GM12878 (cell line): ENCODE measurements at regions not wholly inside any gene's neighbourhood (a gene's known extent, or its start where the extent isn't known, plus 50 kb on each side); places are given as distances from the start of the nearest gene placed in this dataset.

Source experiments
- ATAC-seq: fragments of 200-7000 bp; cut with Tn5 transposase; 3 replicates; pipeline ENCODE4 v1.9.1; 2020; ENCODE audit warnings: mild to moderate bottlenecking, moderate library complexity
- BruUV-seq: library from RNA; stranded (reverse); fragments of 400-500 nt; replicated peaks from 2 replicates; lab custom pipeline; 2021; lab: Mats Ljungman, UMichigan
- CTCF ChIA-PET: fragments of 300-600 bp; sonication (Branson Sonifier 250); formaldehyde crosslinking; extraction: SDS; loops from one replicate; lab custom pipeline; 2021; ENCODE audit warnings: inconsistent platforms; lab: Yijun Ruan, JAX
- POLR2A ChIA-PET: fragments of 350-600 bp; formaldehyde crosslinking; extraction: SDS; loops from one replicate; lab custom pipeline; 2021; ENCODE audit warnings: inconsistent platforms; lab: Charles Lee
- RAD21 ChIA-PET: fragments of 300-600 bp; sonication (Branson Sonifier 250); formaldehyde crosslinking; loops from one replicate; lab custom pipeline; 2023; ENCODE audit warnings: antibody characterized with exemption; ENCODE audit not compliant: unreplicated experiment; lab: Charles Lee
- SMC1A ChIA-PET: fragments of 300-600 bp; sonication (Branson Sonifier 250); formaldehyde crosslinking; loops from one replicate; lab custom pipeline; 2023; ENCODE audit not compliant: unreplicated experiment, uncharacterized antibody; lab: Charles Lee
- DNase-seq: peaks from one replicate; pipeline ENCODE4 v3.0.0-alpha.2; 2011; ENCODE audit warnings: low read depth, low spot score
- FAIRE-seq: peaks from 3 replicates; lab custom pipeline; 2011; peaks lifted over from hg19 to GRCh38; lab: Jason Lieb, UNC
- H2AFZ ChIP-seq: 2 replicates; pipeline ENCODE4 v1.6.0; 2011; ENCODE audit warnings: low read depth, low read length, control low read depth; ENCODE audit not compliant: control insufficient read depth
- H3K27ac ChIP-seq: 2 replicates; pipeline ENCODE4 v1.5.1; 2011; ENCODE audit warnings: control low read depth; ENCODE audit not compliant: control insufficient read depth, insufficient read depth
- H3K27me3 ChIP-seq, 2 experiments: replicated peaks in 1 of 2; 2 replicates each; pipeline versions ENCODE4 v1.6.0 to v1.6.1; 2011; ENCODE audit warnings: low read length in 1 of 2; ENCODE audit not compliant: control insufficient read depth in 2 of 2, insufficient read depth in 2 of 2
- H3K36me3 ChIP-seq, 2 experiments: 2 replicates each; pipeline ENCODE4 v1.5.1; 2011; ENCODE audit warnings: low read length in 1 of 2; ENCODE audit not compliant: control insufficient read depth in 2 of 2, insufficient read depth in 2 of 2
- H3K4me1 ChIP-seq: 2 replicates; pipeline ENCODE4 v1.6.1; 2011; ENCODE audit warnings: mild to moderate bottlenecking, low read length, moderate library complexity, mixed read lengths; ENCODE audit not compliant: control insufficient read depth, insufficient read depth
- H3K4me2 ChIP-seq: 2 replicates; pipeline ENCODE4 v1.6.0; 2011; ENCODE audit warnings: control low read depth; ENCODE audit not compliant: control insufficient read depth, insufficient read depth
- H3K4me3 ChIP-seq: fragments of 200-600 bp; sonication (generic); 2 replicates; pipeline ENCODE4 v1.5.1; 2016
- H3K79me2 ChIP-seq: 2 replicates; pipeline ENCODE4 v1.6.0; 2011; ENCODE audit warnings: low read length; ENCODE audit not compliant: control insufficient read depth, insufficient read depth
- H3K9ac ChIP-seq: 2 replicates; pipeline ENCODE4 v1.8.0; 2011; ENCODE audit warnings: low read length, control low read depth, mixed read lengths; ENCODE audit not compliant: control insufficient read depth, insufficient read depth
- H3K9me3 ChIP-seq: replicated peaks from 3 replicates; pipeline ENCODE4 v1.5.1; 2011; ENCODE audit warnings: mild to moderate bottlenecking, low read length; ENCODE audit not compliant: control insufficient read depth, insufficient read depth
- H4K20me1 ChIP-seq: 2 replicates; pipeline ENCODE4 v1.6.0; 2011; ENCODE audit not compliant: control insufficient read depth, insufficient read depth
- BACH1 ChIP-seq: fragments of 450-650 bp; IDR thresholded peaks from 2 replicates; pipeline ENCODE4 v1.6.1; 2017; ENCODE audit warnings: mild to moderate bottlenecking, borderline replicate concordance
- CHD2 ChIP-seq: IDR thresholded peaks from 2 replicates; pipeline ENCODE4 v1.6.1; 2011; ENCODE audit warnings: low read depth, low read length, improper control_type of control experiment, borderline replicate concordance
- CREB1 ChIP-seq: IDR thresholded peaks from 2 replicates; pipeline ENCODE4 v1.6.1; 2012; ENCODE audit warnings: low read depth, mild to moderate bottlenecking, inconsistent platforms
- EED ChIP-seq: sonication (generic); IDR thresholded peaks from 2 replicates; pipeline ENCODE4 v1.6.1; 2016; ENCODE audit warnings: antibody characterized with exemption, low read depth
- KAT2A ChIP-seq: conservative IDR thresholded peaks from 2 replicates; pipeline ENCODE4 v1.6.1; 2011; ENCODE audit warnings: low read depth, low read length; ENCODE audit not compliant: control insufficient read depth
- MEF2B ChIP-seq: fragments of 450-650 bp; IDR thresholded peaks from 2 replicates; pipeline ENCODE4 v1.6.1; 2018; ENCODE audit warnings: mild to moderate bottlenecking, moderate library complexity; ENCODE audit not compliant: partially characterized antibody, poor library complexity, severe bottlenecking
- MXI1 ChIP-seq: fragments of 150-350 bp; IDR thresholded peaks from 2 replicates; pipeline ENCODE4 v1.6.1; 2011; ENCODE audit warnings: low read depth, mild to moderate bottlenecking, inconsistent platforms, low read length, improper control_type of control experiment
- NBN ChIP-seq: fragments of 450-650 bp; IDR thresholded peaks from 2 replicates; pipeline ENCODE4 v1.6.1; 2016
- NFXL1 ChIP-seq: fragments of 450-650 bp; IDR thresholded peaks from 2 replicates; pipeline ENCODE4 v1.6.1; 2017; ENCODE audit warnings: antibody characterized with exemption, mild to moderate bottlenecking, borderline replicate concordance
- NFYA ChIP-seq: IDR thresholded peaks from 2 replicates; pipeline ENCODE4 v1.6.1; 2011; ENCODE audit warnings: low read depth, mild to moderate bottlenecking, low read length, improper control_type of control experiment, borderline replicate concordance
- NFYB ChIP-seq: IDR thresholded peaks from 2 replicates; pipeline ENCODE4 v1.6.1; 2011; ENCODE audit warnings: low read depth, mild to moderate bottlenecking, low read length, improper control_type of control experiment, moderate library complexity; ENCODE audit not compliant: insufficient read depth
- POLR2A ChIP-seq: IDR thresholded peaks from 2 replicates; pipeline ENCODE4 v1.6.1; 2011; ENCODE audit warnings: low read depth, mild to moderate bottlenecking, low read length
- POU2F2 ChIP-seq: IDR thresholded peaks from 3 replicates; pipeline ENCODE4 v1.6.1; 2011; ENCODE audit warnings: low read depth, mild to moderate bottlenecking, low read length, borderline replicate concordance
- RB1 ChIP-seq: fragments of 450-650 bp; formaldehyde crosslinking; IDR thresholded peaks from 2 replicates; pipeline ENCODE4 v1.6.1; 2017; ENCODE audit warnings: mild to moderate bottlenecking, borderline replicate concordance
- TBL1XR1 ChIP-seq: IDR thresholded peaks from 2 replicates; pipeline ENCODE4 v1.6.1; 2012; ENCODE audit warnings: low read depth, low read length, improper control_type of control experiment
- YBX1 ChIP-seq: fragments of 450-650 bp; IDR thresholded peaks from 2 replicates; pipeline ENCODE4 v1.6.1; 2016; ENCODE audit warnings: antibody characterized with exemption
- WGBS: methylation state at CpG from one replicate; pipeline ENCODE4 v1.1.6; 2016; ENCODE audit warnings: low lambda C conversion rate; ENCODE audit not compliant: insufficient replicate concordance, insufficient coverage; ENCODE audit errors: missing lambda C conversion rate; 5-methylcytosine and 5-hydroxymethylcytosine counted together
- in situ Hi-C: fragments of 300-500 bp; cut with MboI; formaldehyde crosslinking; loops from 9 replicates; pipeline ENCODE4 v1.14.3; 2018; ENCODE audit warnings: mixed read lengths
- intact Hi-C: fragments of 100-400 bp; cut with micrococcal nuclease; formaldehyde crosslinking; loops from one replicate; pipeline ENCODE4 v1.14.2; 2022; ENCODE audit not compliant: unreplicated experiment
- TF ChIP-seq, protein P1 (sequence below): IDR thresholded peaks from 2 replicates; pipeline ENCODE4 v1.6.1; 2012; ENCODE audit warnings: low read depth, low read length, improper control_type of control experiment
- TF ChIP-seq, protein P2 (sequence below): fragments of 450-650 bp; IDR thresholded peaks from 2 replicates; pipeline ENCODE4 v1.6.1; 2017; ENCODE audit warnings: mild to moderate bottlenecking, low read depth, inconsistent platforms; ENCODE audit not compliant: poor library complexity, severe bottlenecking

DNA sequence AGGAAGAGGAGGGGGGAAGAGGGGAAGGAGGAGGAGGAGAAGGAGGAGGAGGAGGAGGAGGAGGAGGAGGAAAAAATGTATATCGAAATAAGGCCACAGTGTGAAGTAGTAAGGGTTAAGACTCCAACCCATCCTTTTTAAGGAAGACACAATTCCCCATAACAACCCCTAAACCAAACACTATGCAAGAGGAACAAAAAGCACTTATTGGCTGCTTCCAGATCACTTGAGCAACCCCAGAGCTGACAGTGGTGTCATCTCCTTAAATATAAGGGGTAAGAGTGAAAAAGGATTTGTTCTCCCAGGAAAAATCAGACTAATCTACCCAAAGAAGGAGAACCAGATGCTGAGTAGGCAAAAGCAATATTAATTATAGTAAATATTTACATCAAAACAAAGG, 169.1 kb upstream of the SASH1 start (continued):
- TF ChIP-seq NFYA (no peak), TBL1XR1 (no peak), MEF2B (no peak), NBN (no peak), NFXL1 (no peak), EED (no peak), POLR2A (no peak), POU2F2 (no peak)
- TF ChIP-seq, protein P1, sequence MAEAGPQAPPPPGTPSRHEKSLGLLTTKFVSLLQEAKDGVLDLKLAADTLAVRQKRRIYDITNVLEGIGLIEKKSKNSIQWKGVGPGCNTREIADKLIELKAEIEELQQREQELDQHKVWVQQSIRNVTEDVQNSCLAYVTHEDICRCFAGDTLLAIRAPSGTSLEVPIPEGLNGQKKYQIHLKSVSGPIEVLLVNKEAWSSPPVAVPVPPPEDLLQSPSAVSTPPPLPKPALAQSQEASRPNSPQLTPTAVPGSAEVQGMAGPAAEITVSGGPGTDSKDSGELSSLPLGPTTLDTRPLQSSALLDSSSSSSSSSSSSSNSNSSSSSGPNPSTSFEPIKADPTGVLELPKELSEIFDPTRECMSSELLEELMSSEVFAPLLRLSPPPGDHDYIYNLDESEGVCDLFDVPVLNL = no peak
- TF ChIP-seq, all 136 proteins: peak for 0

DNA sequence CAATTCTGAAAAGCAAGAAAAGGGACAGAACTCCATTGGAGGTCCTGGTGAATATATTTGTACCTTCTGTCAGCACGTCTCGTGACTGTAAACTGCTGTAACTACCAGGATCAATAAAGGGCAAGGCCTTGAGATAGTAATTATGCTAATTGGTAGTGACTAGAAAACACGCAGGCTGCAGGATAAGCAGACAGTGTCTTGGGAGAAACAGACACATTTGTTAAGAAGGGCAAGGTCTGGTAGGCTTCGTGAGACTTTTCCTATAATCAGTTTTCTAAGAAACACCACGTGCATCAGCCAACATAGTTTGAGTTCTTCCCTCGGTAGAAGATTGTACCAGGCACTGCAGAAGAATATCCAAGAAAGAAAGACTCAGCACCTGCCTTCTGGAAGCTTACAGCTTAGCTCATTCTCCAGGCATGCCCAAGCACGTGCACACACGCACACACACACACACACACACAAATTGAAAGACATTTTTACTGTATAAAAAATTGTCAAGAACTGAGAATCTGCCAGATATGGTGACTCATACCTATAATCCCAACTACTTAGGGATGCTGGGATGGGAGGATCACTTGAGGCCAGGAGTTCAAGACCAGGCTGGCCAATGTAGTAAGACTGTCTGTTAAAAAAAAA, 167.0 kb upstream of the SASH1 start:
- WGBS = 19% methylated on average over 8 of the region's 8 CpGs
- no peaks in the 10 kb centered on the region for H3K4me1 ChIP-seq
- H3K4me3 ChIP-seq = no peak overlapping the region
- ChIA-PET RAD21 (no interaction called here), POLR2A (no interaction called here), CTCF (interaction anchor here (1.7 to 3.7 kb wide), 6 partner anchors 10 to 291 kb away, joined by 6 to 91 read pairs (median 9); no protein-coding TSS in a partner anchor), SMC1A (interaction anchor here (1.6 to 2.5 kb wide), 3 partner anchors 29 to 291 kb away, joined by 3 to 14 read pairs (median 6); no protein-coding TSS in a partner anchor)
- intact Hi-C loops (no loop called here), in situ Hi-C loops (no loop called here)
- no peaks in the 10 kb centered on the region for H3K27me3 ChIP-seq
- H3K27ac ChIP-seq = no peak overlapping the region
- H3K36me3 ChIP-seq = no peaks in the 10 kb centered on the region
- H4K20me1 ChIP-seq = no peaks in the 10 kb centered on the region
- FAIRE-seq = no peak
- ATAC-seq = no peak
- no peak for DNase-seq
- H3K4me2 ChIP-seq = no peak overlapping the region
- H2AFZ ChIP-seq = no peak overlapping the region
- no TSS peak for BruUV-seq
- H3K9me3 ChIP-seq = no peaks in the 10 kb centered on the region
- no peak for TF ChIP-seq CHD2
- TF ChIP-seq CREB1 = no peak
- no peak for TF ChIP-seq YBX1
- TF ChIP-seq KAT2A = no peak
- TF ChIP-seq NFYB = no peak
- TF ChIP-seq BACH1 = no peak
- TF ChIP-seq MXI1 = no peak
- TF ChIP-seq, protein P2, sequence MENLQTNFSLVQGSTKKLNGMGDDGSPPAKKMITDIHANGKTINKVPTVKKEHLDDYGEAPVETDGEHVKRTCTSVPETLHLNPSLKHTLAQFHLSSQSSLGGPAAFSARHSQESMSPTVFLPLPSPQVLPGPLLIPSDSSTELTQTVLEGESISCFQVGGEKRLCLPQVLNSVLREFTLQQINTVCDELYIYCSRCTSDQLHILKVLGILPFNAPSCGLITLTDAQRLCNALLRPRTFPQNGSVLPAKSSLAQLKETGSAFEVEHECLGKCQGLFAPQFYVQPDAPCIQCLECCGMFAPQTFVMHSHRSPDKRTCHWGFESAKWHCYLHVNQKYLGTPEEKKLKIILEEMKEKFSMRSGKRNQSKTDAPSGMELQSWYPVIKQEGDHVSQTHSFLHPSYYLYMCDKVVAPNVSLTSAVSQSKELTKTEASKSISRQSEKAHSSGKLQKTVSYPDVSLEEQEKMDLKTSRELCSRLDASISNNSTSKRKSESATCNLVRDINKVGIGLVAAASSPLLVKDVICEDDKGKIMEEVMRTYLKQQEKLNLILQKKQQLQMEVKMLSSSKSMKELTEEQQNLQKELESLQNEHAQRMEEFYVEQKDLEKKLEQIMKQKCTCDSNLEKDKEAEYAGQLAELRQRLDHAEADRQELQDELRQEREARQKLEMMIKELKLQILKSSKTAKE = no peak
- TF ChIP-seq RB1 = no peak
- H3K9ac ChIP-seq = no peak overlapping the region
- H3K79me2 ChIP-seq = no peaks in the 10 kb centered on the region
